B cell (primary cell): ENCODE measurements at regions not wholly inside any gene's neighbourhood (a gene's known extent, or its start where the extent isn't known, plus 50 kb on each side); places are given as distances from the start of the nearest gene placed in this dataset.

Experiments
- ATAC-seq: fragments of 200-7000 bp; cut with Tn5 transposase; one replicate; pipeline ENCODE4 v1.10.0; 2021; ENCODE audit warnings: low read depth, mild to moderate bottlenecking, moderate number of reproducible peaks, moderate library complexity
- CTCF ChIA-PET: fragments of 350-600 bp; sonication (Branson Sonifier 250); formaldehyde crosslinking; loops from one replicate; lab custom pipeline; 2021; ENCODE audit warnings: antibody characterized with exemption, inconsistent platforms; lab: Charles Lee
- POLR2A ChIA-PET: fragments of 350-600 bp; sonication (Branson Sonifier 250); formaldehyde crosslinking; loops from one replicate; lab custom pipeline; 2021; ENCODE audit warnings: antibody characterized with exemption; lab: Charles Lee
- DNase-seq: peaks from one replicate; pipeline ENCODE4 v3.0.0; 2013
- H2AFZ ChIP-seq: 2 replicates; pipeline ENCODE4 v1.6.1; 2012; ENCODE audit warnings: mild to moderate bottlenecking, low read depth, low read length; ENCODE audit not compliant: insufficient read depth, poor library complexity, severe bottlenecking
- H3K27ac ChIP-seq, 2 donors: 1 replicate in 1 of 2; 2 replicates in 1 of 2; pipeline ENCODE4 v1.5.1; 2012 to 2013; ENCODE audit warnings: low read length in 2 of 2, mild to moderate bottlenecking in 2 of 2, moderate library complexity in 1 of 2
- H3K27me3 ChIP-seq, 4 experiments: fragments of 200-600 bp in 1 of 4; sonication (generic) in 1 of 4; replicated peaks in 1 of 4; 1 replicate in 2 of 4; 2 replicates in 2 of 4; pipeline versions ENCODE4 v1.6.1 to v1.7.0; 2013 to 2016; ENCODE audit warnings: low read length in 3 of 4, mild to moderate bottlenecking in 2 of 4, mixed read lengths in 1 of 4, moderate library complexity in 1 of 4; ENCODE audit not compliant: insufficient read depth in 4 of 4, control insufficient read depth in 3 of 4; ENCODE audit errors: control extremely low read depth in 1 of 4
- H3K36me3 ChIP-seq, 2 experiments: replicated peaks in 1 of 2; 1 replicate in 1 of 2; 2 replicates in 1 of 2; pipeline versions ENCODE4 v1.6.1 to v1.7.1; 2013; ENCODE audit warnings: low read length in 1 of 2; ENCODE audit not compliant: insufficient read depth in 2 of 2, control insufficient read depth in 1 of 2; ENCODE audit errors: control extremely low read depth in 1 of 2, extremely low read depth in 1 of 2
- H3K4me1 ChIP-seq, 2 donors: fragments of 200-600 bp in 1 of 2; sonication (generic) in 1 of 2; 1 replicate in 1 of 2; 2 replicates in 1 of 2; pipeline versions ENCODE4 v1.5.1 to v1.6.1; 2013 to 2017; ENCODE audit warnings: low read length in 2 of 2; ENCODE audit not compliant: control insufficient read depth in 2 of 2, insufficient read depth in 2 of 2
- H3K4me2 ChIP-seq: replicated peaks from 2 replicates; pipeline ENCODE3; 2012; ENCODE audit warnings: mild to moderate bottlenecking, low read depth, low read length; ENCODE audit not compliant: poor library complexity, severe bottlenecking
- H3K4me3 ChIP-seq, 5 experiments: fragments of 200-600 bp in 1 of 5; sonication (generic) in 1 of 5; 1 replicate in 3 of 5; 2 replicates in 2 of 5; pipeline versions ENCODE4 v1.5.1 to v1.7.0; 2011 to 2016; ENCODE audit warnings: low read length in 4 of 5, mild to moderate bottlenecking in 4 of 5, low read depth in 2 of 5, control low read depth in 1 of 5, moderate library complexity in 1 of 5; ENCODE audit not compliant: insufficient read depth in 1 of 5; ENCODE audit errors: control extremely low read depth in 1 of 5, extremely low read depth in 1 of 5
- H3K79me2 ChIP-seq: fragments of 200-600 bp; sonication (generic); one replicate; pipeline ENCODE4 v1.6.0; 2016; ENCODE audit warnings: low read length; ENCODE audit not compliant: control insufficient read depth, insufficient read depth
- H3K9ac ChIP-seq: fragments of 200-600 bp; sonication (generic); 2 replicates; pipeline ENCODE4 v1.6.1; 2017; ENCODE audit warnings: mild to moderate bottlenecking, low read length, moderate library complexity
- H3K9me3 ChIP-seq, 3 donors: one replicate each; pipeline versions ENCODE4 v1.6.1 to v1.7.1; 2013; ENCODE audit warnings: low read length in 2 of 3; ENCODE audit not compliant: control insufficient read depth in 2 of 3, insufficient read depth in 1 of 3; ENCODE audit errors: control extremely low read depth in 1 of 3
- H4K20me1 ChIP-seq: 2 replicates; pipeline ENCODE4 v1.6.0; 2012; ENCODE audit warnings: mild to moderate bottlenecking, low read length; ENCODE audit not compliant: insufficient read depth, control insufficient read depth, poor library complexity, severe bottlenecking
- H3K27ac Mint-ChIP-seq: one replicate; pipeline ENCODE4 v1.8.0; 2021; ENCODE audit warnings: mixed read lengths
- H3K27me3 Mint-ChIP-seq: one replicate; pipeline ENCODE4 v1.8.0; 2021; ENCODE audit warnings: mixed read lengths
- H3K4me1 Mint-ChIP-seq: one replicate; pipeline ENCODE4 v1.8.0; 2021; ENCODE audit warnings: mixed read lengths
- H3K4me3 Mint-ChIP-seq: one replicate; pipeline ENCODE4 v1.8.0; 2021; ENCODE audit warnings: mixed read lengths
- H3K9me3 Mint-ChIP-seq: one replicate; pipeline ENCODE4 v1.8.0; 2022; ENCODE audit warnings: mixed read lengths; ENCODE audit not compliant: insufficient read depth
- EZH2 ChIP-seq: IDR thresholded peaks from 2 replicates; pipeline ENCODE4 v1.6.1; 2012; ENCODE audit warnings: borderline replicate concordance, low read depth, mild to moderate bottlenecking, moderate library complexity, low read length; ENCODE audit not compliant: insufficient read depth, poor library complexity, severe bottlenecking
- WGBS: methylation state at CpG from one replicate; pipeline ENCODE4 v1.1.5; 2013; ENCODE audit warnings: missing lambda C conversion rate; ENCODE audit not compliant: insufficient coverage; 5-methylcytosine and 5-hydroxymethylcytosine counted together
- intact Hi-C: fragments of 100-400 bp; cut with micrococcal nuclease; formaldehyde crosslinking; loops from one replicate; pipeline ENCODE4 v1.10.0; 2022
- TF ChIP-seq, protein P1 (sequence below): fragments of 200-600 bp; IDR thresholded peaks from one replicate; pipeline ENCODE4 v1.8.0; 2022; ENCODE audit warnings: antibody characterized with exemption, mild to moderate bottlenecking

GRCh38 chr18:2173486-2173885 lies 397.8 kb downstream of the METTL4 start:
- ChIA-PET POLR2A (no interaction called here), CTCF (no interaction called here)
- no peaks in the 10 kb centered on the region for H4K20me1 ChIP-seq
- no peaks in the 10 kb centered on the region for H3K79me2 ChIP-seq
- no peak overlapping the region for H3K9ac ChIP-seq
- Mint-ChIP-seq H3K27ac (no peak overlapping the region), H3K4me3 (no peak overlapping the region), H3K9me3 (no peaks in the 10 kb centered on the region), H3K27me3 (no peaks in the 10 kb centered on the region), H3K4me1 (no peaks in the 10 kb centered on the region)
- DNase-seq (no peak), ATAC-seq (no peak)
- H3K4me3 ChIP-seq: no peak overlapping the region
- no peaks in the 10 kb centered on the region for H3K4me1 ChIP-seq
- no peaks in the 10 kb centered on the region for H3K36me3 ChIP-seq
- H3K27ac ChIP-seq: no peak overlapping the region
- no peaks in the 10 kb centered on the region for H3K9me3 ChIP-seq
- H3K4me2 ChIP-seq: no peak overlapping the region
- WGBS: 60% methylated on average over 4 of the region's 4 CpGs
- no peak for TF ChIP-seq EZH2
- TF ChIP-seq, protein P1, sequence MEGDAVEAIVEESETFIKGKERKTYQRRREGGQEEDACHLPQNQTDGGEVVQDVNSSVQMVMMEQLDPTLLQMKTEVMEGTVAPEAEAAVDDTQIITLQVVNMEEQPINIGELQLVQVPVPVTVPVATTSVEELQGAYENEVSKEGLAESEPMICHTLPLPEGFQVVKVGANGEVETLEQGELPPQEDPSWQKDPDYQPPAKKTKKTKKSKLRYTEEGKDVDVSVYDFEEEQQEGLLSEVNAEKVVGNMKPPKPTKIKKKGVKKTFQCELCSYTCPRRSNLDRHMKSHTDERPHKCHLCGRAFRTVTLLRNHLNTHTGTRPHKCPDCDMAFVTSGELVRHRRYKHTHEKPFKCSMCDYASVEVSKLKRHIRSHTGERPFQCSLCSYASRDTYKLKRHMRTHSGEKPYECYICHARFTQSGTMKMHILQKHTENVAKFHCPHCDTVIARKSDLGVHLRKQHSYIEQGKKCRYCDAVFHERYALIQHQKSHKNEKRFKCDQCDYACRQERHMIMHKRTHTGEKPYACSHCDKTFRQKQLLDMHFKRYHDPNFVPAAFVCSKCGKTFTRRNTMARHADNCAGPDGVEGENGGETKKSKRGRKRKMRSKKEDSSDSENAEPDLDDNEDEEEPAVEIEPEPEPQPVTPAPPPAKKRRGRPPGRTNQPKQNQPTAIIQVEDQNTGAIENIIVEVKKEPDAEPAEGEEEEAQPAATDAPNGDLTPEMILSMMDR: no peak
- intact Hi-C loops: no loop called here
- H3K27me3 ChIP-seq: no peaks in the 10 kb centered on the region
- no peak overlapping the region for H2AFZ ChIP-seq

- no peak overlapping the region for H3K4me3 Mint-ChIP-seq
- peaks cover 4% of the 10 kb centered on the region for H3K9me3 Mint-ChIP-seq
Observed at GRCh38 chr18:2178036-2178435, 393.3 kb downstream of the METTL4 start.

More at GRCh38 chr18:2178036-2178435, 393.3 kb downstream of the METTL4 start:
- intact Hi-C loops: no loop called here
- H3K4me2 ChIP-seq: no peak overlapping the region
- H3K27me3 ChIP-seq: no peaks in the 10 kb centered on the region
- TF ChIP-seq, protein P1: no peak
- no peak for TF ChIP-seq EZH2
- Mint-ChIP-seq H3K27me3 (no peaks in the 10 kb centered on the region), H3K27ac (no peak overlapping the region), H3K4me1 (no peaks in the 10 kb centered on the region)
- H3K4me3 ChIP-seq: no peak overlapping the region
- H3K4me1 ChIP-seq: no peaks in the 10 kb centered on the region
- no peak overlapping the region for H2AFZ ChIP-seq
- ATAC-seq: no peak
- H3K79me2 ChIP-seq: no peaks in the 10 kb centered on the region
- 100% methylated on average over 2 of the region's 5 CpGs for WGBS
- CTCF ChIA-PET: no interaction called here
- H4K20me1 ChIP-seq: no peaks in the 10 kb centered on the region
- no peak for DNase-seq
- POLR2A ChIA-PET: no interaction called here
- no peak overlapping the region for H3K9ac ChIP-seq
- no peak overlapping the region for H3K27ac ChIP-seq
- H3K9me3 ChIP-seq: peaks cover 0 to 10% (median 4%) of the 10 kb centered on the region in 3 donors
- H3K36me3 ChIP-seq: no peaks in the 10 kb centered on the region
